Heart left ventricle (tissue), 16 donors: ENCODE measurements at regions not wholly inside any gene's neighbourhood (a gene's known extent, or its start where the extent isn't known, plus 50 kb on each side); places are given as distances from the start of the nearest gene placed in this dataset.

Experiments used
- ATAC-seq, 4 donors: fragments of 200-7000 bp; cut with Tn5 transposase; one replicate each; pipeline ENCODE4 v1.9.1; 2020 to 2022; ENCODE audit warnings: moderate library complexity in 4 of 4, mild to moderate bottlenecking in 3 of 4, moderate number of reproducible peaks in 1 of 4
- DNase-seq, 5 donors: peaks; one replicate each; pipeline ENCODE4 v3.0.0-alpha.2; 2020
- H3K27ac ChIP-seq, 12 donors: fragments of 200-600 bp; sonication (generic) in 4 of 12; one replicate each; pipeline versions ENCODE4 v1.5.0 to v1.8.0; 2016 to 2022; ENCODE audit warnings: mild to moderate bottlenecking in 2 of 12
- H3K27me3 ChIP-seq, 9 donors: fragments of 200-600 bp; sonication (generic) in 2 of 9; one replicate each; pipeline versions ENCODE4 v1.5.1 to v1.8.0; 2016 to 2022; ENCODE audit warnings: mild to moderate bottlenecking in 3 of 9
- H3K36me3 ChIP-seq, 9 donors: fragments of 200-600 bp; sonication (generic) in 2 of 9; one replicate each; pipeline versions ENCODE4 v1.5.0 to v1.8.0; 2018 to 2022; ENCODE audit warnings: mild to moderate bottlenecking in 2 of 9
- H3K4me1 ChIP-seq, 12 donors: fragments of 200-600 bp; sonication (generic) in 4 of 12; one replicate each; pipeline versions ENCODE4 v1.5.0 to v1.8.0; 2016 to 2022; ENCODE audit warnings: mild to moderate bottlenecking in 3 of 12
- H3K4me3 ChIP-seq, 12 donors: fragments of 200-600 bp; sonication (generic) in 4 of 12; one replicate each; pipeline versions ENCODE4 v1.5.0 to v1.8.0; 2017 to 2022; ENCODE audit warnings: mild to moderate bottlenecking in 9 of 12, moderate library complexity in 4 of 12
- H3K9me3 ChIP-seq, 12 donors: fragments of 200-600 bp; sonication (generic) in 4 of 12; one replicate each; pipeline versions ENCODE4 v1.5.0 to v1.8.0; 2016 to 2022; ENCODE audit warnings: mild to moderate bottlenecking in 1 of 12
- POLR2A ChIP-seq, 2 donors: fragments of 450-650 bp; IDR thresholded peaks; one replicate each; pipeline ENCODE4 v1.6.1; 2017; ENCODE audit warnings: antibody characterized with exemption in 2 of 2, mild to moderate bottlenecking in 2 of 2, moderate library complexity in 2 of 2
- WGBS, 4 donors: extraction: QIAGEN DNeasy Blood & Tissue Kit in 2 of 4; methylation state at CpG; one replicate each; pipeline versions ENCODE4 v1.1.5 to v1.1.7; 2013 to 2018; 5-methylcytosine and 5-hydroxymethylcytosine counted together
- intact Hi-C, 10 donors: fragments of 100-400 bp; cut with DNase I; formaldehyde crosslinking; loops; one replicate each; pipeline versions ENCODE4 v1.11.1 to v1.14.2; 2022
- TF ChIP-seq, protein P1 (sequence below), 12 donors: fragments of 200-600 bp; sonication (generic) in 4 of 12; IDR thresholded peaks; one replicate each; pipeline versions ENCODE4 v1.5.0 to v1.8.0; 2018 to 2022; ENCODE audit warnings: antibody characterized with exemption in 12 of 12, mild to moderate bottlenecking in 5 of 12
- donor health status: ischemic (EF 13 %, LVEDD 7.1; RV severe dilation, severe dysfunction).
- donor health status: healthy with polysubstance abuse.
- donor health status: DM: no; HTN: yes; CAD: no.
- donor health status: DM: no; HTN: no; CAD: no.
- donor health status: ischemic (EF 25% LVEDD 6.9; RV normal size, moderate dysfunction).
- donor health status: ischemic (EF 25% LVEDD 5.7; RV mildly dilated, moderate dysfunction).
- donor health status: healthy.
- donor health status: DM: yes; HTN: yes; CAD: no.
- donor health status: ischemic (EF 35%, LVEDD 5.7; RV mildly dilated, moderate dysfunction).
- donor health status: nonischemic (EF 11% LVEDD 7.7; RV severe dilation, severe dysfunction).
- donor health status: DM: yes; HTN: yes; CAD: no.
- donor health status: PGD.
- donor health status: ischemic (EF 29% LVEDD 5.4; RV normal size, mild dysfunction).
- donor health status: nonischemic (EF 23%, LVEDD 6.1; RV moderate dilation, normal function).

GRCh38 chr2:195536906-195537305, 120.1 kb upstream of the SLC39A10 start:
- TF ChIP-seq, protein P1, sequence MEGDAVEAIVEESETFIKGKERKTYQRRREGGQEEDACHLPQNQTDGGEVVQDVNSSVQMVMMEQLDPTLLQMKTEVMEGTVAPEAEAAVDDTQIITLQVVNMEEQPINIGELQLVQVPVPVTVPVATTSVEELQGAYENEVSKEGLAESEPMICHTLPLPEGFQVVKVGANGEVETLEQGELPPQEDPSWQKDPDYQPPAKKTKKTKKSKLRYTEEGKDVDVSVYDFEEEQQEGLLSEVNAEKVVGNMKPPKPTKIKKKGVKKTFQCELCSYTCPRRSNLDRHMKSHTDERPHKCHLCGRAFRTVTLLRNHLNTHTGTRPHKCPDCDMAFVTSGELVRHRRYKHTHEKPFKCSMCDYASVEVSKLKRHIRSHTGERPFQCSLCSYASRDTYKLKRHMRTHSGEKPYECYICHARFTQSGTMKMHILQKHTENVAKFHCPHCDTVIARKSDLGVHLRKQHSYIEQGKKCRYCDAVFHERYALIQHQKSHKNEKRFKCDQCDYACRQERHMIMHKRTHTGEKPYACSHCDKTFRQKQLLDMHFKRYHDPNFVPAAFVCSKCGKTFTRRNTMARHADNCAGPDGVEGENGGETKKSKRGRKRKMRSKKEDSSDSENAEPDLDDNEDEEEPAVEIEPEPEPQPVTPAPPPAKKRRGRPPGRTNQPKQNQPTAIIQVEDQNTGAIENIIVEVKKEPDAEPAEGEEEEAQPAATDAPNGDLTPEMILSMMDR (IDR thresholded peaks at IDR 0.05): no peak
- no peak for TF ChIP-seq POLR2A (IDR thresholded peaks at IDR 0.05)
- intact Hi-C loops: no loop called here
- Histone ChIP-seq H3K27me3 (no peaks in the 10 kb centered on the region), H3K4me1 (peaks cover 0 to 64% (median 6%) of the 10 kb centered on the region in 12 donors), H3K27ac (peak overlapping the region in 1 of 12 donors; percentile 83), H3K36me3 (no peaks in the 10 kb centered on the region), H3K9me3 (no peaks in the 10 kb centered on the region), H3K4me3 (no peak overlapping the region)
- 68 to 77% (median 74%) methylated on average over 2 of the region's 2 CpGs for WGBS, 4 donors
- ATAC-seq (no peak), DNase-seq (no peak)

- intact Hi-C loops: no loop called here
- peak in 3 of 5 donors; percentile 38 to 61 (median 44) for DNase-seq
- Histone ChIP-seq H3K27me3 (no peaks in the 10 kb centered on the region), H3K27ac (peak overlapping the region in 1 of 12 donors; percentile 83), H3K4me3 (no peak overlapping the region), H3K9me3 (no peaks in the 10 kb centered on the region), H3K4me1 (peaks cover 0 to 72% (median 6%) of the 10 kb centered on the region in 12 donors), H3K36me3 (no peaks in the 10 kb centered on the region)
- TF ChIP-seq, protein P1 (IDR thresholded peaks at IDR 0.05): no peak
- no peak for TF ChIP-seq POLR2A (IDR thresholded peaks at IDR 0.05)
- peak in 2 of 4 donors; percentile 54 to 76 for ATAC-seq
- WGBS, 4 donors: 81 to 84% (median 84%) methylated on average over 7 of the region's 7 CpGs
Observed at GRCh38 chr2:195535911-195536522, 121.0 kb upstream of the SLC39A10 start.

DNA sequence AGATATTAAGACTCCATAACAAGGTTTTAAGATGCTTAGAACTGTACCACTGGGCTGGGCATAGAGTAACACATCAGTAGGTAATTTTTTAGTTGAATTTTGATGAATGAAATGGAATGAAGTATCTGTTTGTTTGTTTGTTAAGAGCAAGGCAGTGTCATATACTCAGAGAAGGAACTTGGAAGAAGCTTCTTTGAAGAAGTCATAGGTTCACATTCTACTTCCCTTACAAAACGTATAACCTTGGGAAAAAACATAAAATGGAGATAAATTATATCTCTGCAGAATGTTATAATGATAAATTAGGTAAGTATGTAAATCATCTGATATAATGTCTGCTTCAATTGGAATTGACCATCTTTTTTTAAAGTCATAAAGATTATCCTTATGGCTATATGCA, 122.1 kb upstream of the SLC39A10 start:
- TF ChIP-seq, protein P1 (IDR thresholded peaks at IDR 0.05): no peak
- TF ChIP-seq POLR2A (IDR thresholded peaks at IDR 0.05): no peak
- intact Hi-C loops: no loop called here
- no peaks in the 10 kb centered on the region for H3K36me3 ChIP-seq
- H3K4me1 ChIP-seq: peaks cover 0 to 72% (median 6%) of the 10 kb centered on the region in 12 donors
- H3K27ac ChIP-seq: peak overlapping the region in 3 of 12 donors; percentile 52 to 83 (median 62)
- DNase-seq (no peak), ATAC-seq (no peak)
- no peak overlapping the region for H3K4me3 ChIP-seq
- H3K9me3 ChIP-seq: no peaks in the 10 kb centered on the region
- 75 to 86% (median 78%) methylated on average over 1 of the region's 1 CpG for WGBS, 4 donors
- H3K27me3 ChIP-seq: no peaks in the 10 kb centered on the region

DNA sequence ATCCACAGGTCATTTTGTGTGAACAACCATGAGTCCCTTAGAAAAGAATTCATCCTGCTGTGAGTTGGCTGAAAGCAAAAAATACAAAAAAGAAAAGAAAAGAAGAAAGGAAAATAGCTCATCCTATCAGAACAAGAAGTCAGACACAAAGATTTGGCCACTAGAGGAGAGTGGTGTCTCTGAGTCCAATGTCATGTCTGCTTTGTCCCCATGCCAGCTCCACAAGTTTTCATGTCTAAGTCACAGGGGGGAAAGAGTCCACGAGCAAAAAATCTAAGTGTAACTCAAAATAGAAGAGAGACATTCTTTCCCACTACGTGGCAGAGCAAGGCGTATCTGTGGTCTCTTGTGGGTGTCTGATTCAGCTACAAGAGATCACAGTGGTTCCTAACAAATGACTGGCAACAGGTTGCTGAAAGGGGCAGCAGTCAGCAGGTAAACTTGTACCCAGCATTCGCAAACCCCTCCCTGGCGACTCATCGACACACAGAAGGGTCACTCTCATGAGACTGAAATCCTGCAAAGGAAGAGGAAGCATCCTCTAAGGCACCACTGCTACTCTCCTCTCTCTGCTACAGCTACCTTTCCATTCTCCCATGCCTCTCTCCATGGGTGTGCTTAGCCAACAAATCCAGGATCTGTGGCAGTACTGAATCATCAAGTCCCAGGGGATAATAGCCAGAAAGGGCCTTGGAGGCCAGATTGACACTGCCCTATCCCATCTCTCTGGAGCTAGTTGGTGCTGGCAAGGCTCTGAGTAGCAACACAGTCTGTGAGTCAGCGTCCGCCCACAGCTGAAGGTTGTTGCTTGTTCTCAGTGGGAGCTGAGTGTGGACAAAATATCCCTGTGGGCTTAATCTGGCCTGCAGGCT, 123.0 kb upstream of the SLC39A10 start:
- 44 to 52% (median 47%) methylated on average over 6 to 8 of the region's 8 CpGs for WGBS, 4 donors
- peak overlapping the region in 6 of 12 donors; percentile 32 to 83 (median 63) for H3K27ac ChIP-seq
- no peaks in the 10 kb centered on the region for H3K36me3 ChIP-seq
- H3K4me1 ChIP-seq: peaks cover 0 to 72% (median 6%) of the 10 kb centered on the region in 12 donors
- no peaks in the 10 kb centered on the region for H3K27me3 ChIP-seq
- peak overlapping the region in 1 of 12 donors; percentile 41 for H3K4me3 ChIP-seq
- ATAC-seq: peak; percentile 32 to 98 (median 90)
- no peak for TF ChIP-seq POLR2A (IDR thresholded peaks at IDR 0.05)
- TF ChIP-seq, protein P1 (IDR thresholded peaks at IDR 0.05): peak in 1 of 12 donors; percentile 20
- no peaks in the 10 kb centered on the region for H3K9me3 ChIP-seq
- DNase-seq: peak; percentile 46 to 79 (median 55)
- intact Hi-C loops: no loop called here
